ENCODE measurements at regions not wholly inside any gene's neighbourhood (a gene's known extent, or its start where the extent isn't known, plus 50 kb on each side); places are given as distances from the start of the nearest gene placed in this dataset.

GRCh38 chr1:88060112-88060673 lies 623.9 kb upstream of the PKN2 start:
- no peak for DNase-seq (ENCODE audit: low read depth, low spot score)

GRCh38 chr1:88060750-88061491 lies 623.2 kb upstream of the PKN2 start:
- DNase-seq (ENCODE audit: low read depth, low spot score), result no peak

DNA sequence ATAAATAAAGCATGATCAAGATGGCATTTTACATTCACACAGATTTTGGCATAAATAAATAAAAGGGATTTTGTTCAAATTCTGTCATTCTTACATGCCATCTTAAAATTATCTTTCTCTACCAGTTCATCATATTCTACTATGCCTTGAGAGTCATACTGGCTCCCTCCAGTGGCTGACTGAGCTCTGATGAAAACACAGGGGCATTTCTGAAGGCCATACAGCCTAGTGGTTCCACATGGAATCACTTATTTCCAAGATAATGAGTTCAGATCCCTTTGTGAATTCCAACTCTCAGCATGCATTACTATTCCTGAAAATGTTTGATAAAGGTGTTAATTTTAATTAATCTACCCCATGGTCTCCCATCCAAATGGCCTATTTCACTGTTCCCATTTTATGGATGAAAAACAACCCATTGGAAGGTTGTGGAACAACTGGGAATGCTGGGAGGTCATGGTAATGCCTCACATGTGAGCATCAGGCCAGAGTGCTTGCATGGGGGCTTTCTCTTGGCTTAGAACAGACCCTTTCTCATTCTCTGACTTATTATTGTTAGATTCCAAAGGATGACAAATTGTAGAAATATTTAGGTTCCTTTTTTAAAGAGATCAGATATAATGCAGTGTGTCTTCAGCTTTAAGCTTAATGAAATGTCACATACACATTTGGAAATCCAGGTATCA lies 622.4 kb upstream of the PKN2 start:
- DNase-seq (ENCODE audit: low read depth, low spot score), result peak; percentile 15

- no peak for DNase-seq (ENCODE audit: low read depth, low spot score)
These were observed 621.4 kb upstream of the PKN2 start for GRCh38 chr1:88062650-88063153.

- DNase-seq (ENCODE audit: low read depth, low spot score), result no peak
These were observed 620.5 kb upstream of the PKN2 start for GRCh38 chr1:88063605-88064004.

GRCh38 chr1:88068407-88068960 lies 615.6 kb upstream of the PKN2 start:
- DNase-seq (ENCODE audit: low read depth, low spot score), result no peak

GRCh38 chr1:88070956-88071355 lies 613.1 kb upstream of the PKN2 start:
- DNase-seq (ENCODE audit: low read depth, low spot score), result no peak

DNA sequence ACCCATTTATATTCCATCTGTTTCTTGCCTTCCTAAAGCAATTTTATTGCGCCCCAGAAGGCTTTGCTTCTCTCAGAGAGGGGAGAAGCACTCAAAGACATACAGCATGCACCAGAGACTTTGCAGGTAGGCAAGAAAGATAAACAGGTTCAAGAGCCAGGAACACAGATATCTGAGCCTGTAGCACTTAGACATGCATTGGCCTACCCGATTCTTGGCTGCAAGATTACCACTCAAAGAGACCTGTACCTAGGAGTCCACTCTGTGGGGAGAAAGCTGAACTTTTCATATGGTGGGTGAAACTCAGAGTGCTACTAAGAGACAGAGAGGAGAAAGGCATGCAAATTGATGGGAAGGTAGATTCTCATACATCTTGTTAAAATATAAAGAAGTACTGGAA lies 609.4 kb upstream of the PKN2 start:
- DNase-seq (ENCODE audit: low read depth, low spot score), result no peak

DNA sequence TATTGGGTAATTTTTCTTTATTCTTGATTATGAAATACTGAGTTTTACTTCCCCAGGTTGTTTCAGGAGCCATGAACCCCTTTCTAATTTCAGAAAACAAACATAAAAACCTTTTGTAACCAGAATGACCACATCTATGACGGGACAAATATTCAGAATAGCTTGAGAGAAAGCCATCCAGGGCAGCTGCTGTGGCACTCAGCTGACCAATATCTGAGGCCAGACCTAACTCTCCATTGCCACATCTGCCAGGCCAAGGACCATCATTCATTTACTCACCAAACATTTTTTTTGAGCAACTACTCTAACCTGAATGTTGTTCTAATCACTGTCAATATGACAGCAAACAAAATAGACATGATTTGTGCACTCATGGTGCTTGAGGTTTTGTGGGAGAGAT lies 608.3 kb upstream of the PKN2 start:
- DNase-seq (ENCODE audit: low read depth, low spot score), result no peak

- peak; percentile 12 for DNase-seq (ENCODE audit: low read depth, low spot score)
These were observed 605.0 kb upstream of the PKN2 start for GRCh38 chr1:88079036-88079435.

GRCh38 chr1:88080875-88081274 lies 603.2 kb upstream of the PKN2 start:
- DNase-seq (ENCODE audit: low read depth, low spot score), result no peak

GRCh38 chr1:88088481-88088880 lies 595.6 kb upstream of the PKN2 start:
- DNase-seq (ENCODE audit: low read depth, low spot score), result peak; percentile 17

DNA sequence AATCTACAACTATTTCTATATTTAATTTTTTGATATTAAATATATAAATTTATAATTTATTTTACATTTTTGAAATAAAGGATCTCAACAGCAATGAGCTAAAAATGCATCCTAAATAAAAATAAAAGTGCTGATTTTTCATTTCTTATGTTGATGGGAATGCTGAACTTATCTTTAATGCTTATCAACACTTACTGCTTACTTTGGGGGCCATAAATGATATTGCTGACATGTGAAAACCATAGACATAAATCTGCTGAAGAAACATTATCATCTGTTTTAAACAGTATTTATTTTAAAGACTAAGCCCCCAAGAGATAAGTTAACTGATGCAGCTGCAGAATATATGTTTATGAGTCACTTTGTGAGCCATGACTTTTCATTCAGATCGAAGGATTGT lies 594.1 kb upstream of the PKN2 start:
- DNase-seq (ENCODE audit: low read depth, low spot score), result no peak

GRCh38 chr1:88098881-88099280 lies 585.2 kb upstream of the PKN2 start:
- no peak for DNase-seq (ENCODE audit: low read depth, low spot score)

- no peak for DNase-seq (ENCODE audit: low read depth, low spot score)
These were observed 583.0 kb upstream of the PKN2 start for GRCh38 chr1:88101041-88101440.

DNA sequence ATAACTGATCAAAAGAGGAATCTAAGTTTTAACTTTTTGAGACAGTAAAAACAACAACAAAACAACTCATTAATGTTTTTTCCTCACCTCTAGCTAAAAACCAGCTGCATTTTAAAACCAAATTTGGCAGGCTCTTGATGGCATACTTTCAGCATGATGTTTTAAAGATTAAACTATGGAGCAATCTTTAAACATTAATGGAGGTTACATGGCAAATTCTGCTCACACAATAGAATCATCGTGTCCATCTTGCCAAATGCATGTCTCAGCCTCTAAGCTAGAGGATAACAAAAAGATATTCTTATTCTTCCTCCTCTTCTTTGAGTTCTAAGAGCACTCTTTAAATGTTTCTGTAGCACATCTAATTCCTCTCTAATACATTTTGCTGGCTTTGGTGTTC lies 579.8 kb upstream of the PKN2 start:
- no peak for DNase-seq (ENCODE audit: low read depth, low spot score)

- no peak for DNase-seq (ENCODE audit: low read depth, low spot score)
These were observed 579.2 kb upstream of the PKN2 start for GRCh38 chr1:88104886-88105285.

GRCh38 chr1:88111816-88112215 lies 572.3 kb upstream of the PKN2 start:
- DNase-seq (ENCODE audit: low read depth, low spot score), result no peak

- DNase-seq (ENCODE audit: low read depth, low spot score), result no peak
These were observed 566.5 kb upstream of the PKN2 start for GRCh38 chr1:88117597-88117996.

- DNase-seq (ENCODE audit: low read depth, low spot score), result no peak
These were observed 565.8 kb upstream of the PKN2 start for GRCh38 chr1:88118176-88118845.

DNA sequence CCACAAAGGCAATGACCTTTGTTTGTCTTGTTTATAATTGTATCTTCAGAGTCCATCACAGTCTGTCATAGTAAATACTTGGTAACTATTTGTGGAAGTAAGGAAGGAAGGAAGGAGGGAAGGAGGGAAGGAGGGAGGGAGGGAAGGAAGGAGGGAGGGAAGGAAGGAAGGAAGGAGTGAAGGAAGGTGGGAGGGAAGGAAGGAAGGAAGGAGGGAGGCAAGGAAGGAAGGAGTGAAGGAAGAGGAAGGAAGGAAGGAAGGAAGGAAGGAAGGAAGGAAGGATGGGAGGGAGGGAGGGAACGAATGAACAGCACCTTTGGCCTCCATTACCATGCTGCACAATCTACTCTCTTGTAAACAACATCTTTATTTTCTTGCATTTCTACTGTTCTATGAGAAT lies 559.5 kb upstream of the PKN2 start:
- no peak for DNase-seq (ENCODE audit: low read depth, low spot score)

- no peak for DNase-seq (ENCODE audit: low read depth, low spot score)
These were observed 557.6 kb upstream of the PKN2 start for GRCh38 chr1:88126467-88126866.
